GM19043 (cell line): ENCODE measurements at regions not wholly inside any gene's neighbourhood (a gene's known extent, or its start where the extent isn't known, plus 50 kb on each side); places are given as distances from the start of the nearest gene placed in this dataset.
"Not testable (repeated sequence)": the region's sequence is repeated elsewhere in the genome, so short reads cannot be mapped to it uniquely, and the experiment has no call there.

ENCODE experiments used
- ATAC-seq: cut with Tn5 transposase; IDR thresholded peaks from one replicate; pipeline ENCODE4 v1.9.1; 2021; ENCODE audit warnings: low read depth; ENCODE audit not compliant: unreplicated experiment

GRCh38 chr5:175351126-175351525 lies 92.9 kb downstream of the DRD1 start:
- no peak for ATAC-seq

- no peak for ATAC-seq
Observed at GRCh38 chr5:175347931-175348330, 96.1 kb downstream of the DRD1 start.

DNA sequence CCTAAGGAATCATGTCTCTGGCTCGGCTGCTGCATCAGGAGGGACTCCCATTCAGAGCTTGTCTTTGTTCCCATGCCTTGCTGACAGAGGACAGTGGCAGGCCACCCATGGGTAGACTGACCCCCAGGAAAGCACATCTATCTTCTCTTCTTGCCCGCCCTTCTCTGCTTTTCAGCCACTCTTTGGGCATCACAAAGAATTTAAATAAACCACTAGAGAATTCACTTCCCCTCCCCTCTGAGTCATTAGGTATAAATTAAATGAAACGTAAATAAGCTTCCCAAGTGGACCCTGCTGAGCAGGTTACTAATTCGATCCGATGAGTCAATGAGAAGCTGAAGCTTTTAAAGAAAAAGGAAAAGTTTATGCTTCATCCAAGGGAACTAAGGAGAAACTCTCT lies 97.0 kb downstream of the DRD1 start:
- ATAC-seq: no peak

- no peak for ATAC-seq
Observed at GRCh38 chr5:175344331-175345195, 99.4 kb downstream of the DRD1 start.

GRCh38 chr5:175343308-175343707 lies 100.7 kb downstream of the DRD1 start:
- no peak for ATAC-seq

DNA sequence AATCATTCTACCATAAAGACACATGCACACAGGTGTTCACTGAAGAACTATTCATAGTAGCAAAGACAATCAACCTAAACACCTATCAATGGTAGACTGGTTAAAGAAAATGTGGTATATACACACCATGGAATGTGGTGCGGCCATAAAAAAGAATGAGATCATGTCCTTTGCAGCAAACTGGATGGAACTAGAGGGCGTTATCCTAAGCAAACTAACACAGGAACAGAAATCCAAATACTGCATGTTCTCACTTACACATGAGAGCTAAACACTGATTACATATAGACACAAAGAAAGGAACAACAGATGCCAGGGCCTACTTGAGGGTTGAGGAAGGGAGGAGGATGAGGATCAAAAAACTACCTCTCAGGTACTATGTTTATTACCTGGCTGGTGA lies 103.8 kb downstream of the DRD1 start:
- no peak for ATAC-seq

GRCh38 chr5:175337680-175338079 lies 106.3 kb downstream of the DRD1 start:
- no peak for ATAC-seq

DNA sequence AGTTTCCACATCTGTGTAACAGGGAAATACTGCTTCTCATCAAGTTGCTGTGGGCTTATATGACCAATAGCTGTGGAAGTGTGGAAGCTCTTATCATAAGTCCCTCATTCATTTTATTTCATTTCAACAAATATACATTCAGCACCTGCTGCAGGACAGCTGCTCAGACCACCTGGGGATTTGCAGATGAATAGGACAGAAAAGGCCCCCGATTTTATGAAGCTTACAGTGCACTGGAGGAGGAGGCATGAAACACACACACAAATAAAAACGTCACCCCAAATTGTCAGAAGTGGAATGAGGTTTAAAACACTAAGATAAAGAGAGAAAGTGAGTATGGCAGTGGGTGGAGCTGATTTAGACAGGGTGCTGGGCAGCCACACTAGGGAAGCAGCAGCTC lies 107.2 kb downstream of the DRD1 start:
- no peak for ATAC-seq

DNA sequence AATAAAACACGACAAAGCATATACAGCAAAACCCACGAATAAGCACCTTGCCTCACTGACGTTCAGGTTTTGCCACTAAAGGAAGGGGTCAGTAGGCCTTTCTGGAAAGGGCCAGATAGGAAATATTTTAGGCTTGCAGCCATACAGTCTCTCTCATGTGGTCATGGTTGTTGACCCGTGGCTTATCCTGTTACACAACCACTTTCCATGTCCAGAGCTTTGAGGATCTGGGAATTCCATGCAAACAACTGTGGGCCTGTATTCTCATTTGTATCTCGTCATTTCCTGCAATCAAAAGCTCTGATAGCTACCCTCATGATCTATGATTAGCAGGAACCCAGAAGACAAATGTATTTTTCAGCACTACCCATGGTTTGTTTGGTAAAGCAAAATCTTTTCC lies 108.3 kb downstream of the DRD1 start:
- no peak for ATAC-seq

- not testable (repeated sequence) for ATAC-seq
Observed at GRCh38 chr5:175331173-175332036, 112.6 kb downstream of the DRD1 start.

GRCh38 chr5:175329976-175330375 lies 114.0 kb downstream of the DRD1 start:
- ATAC-seq: no peak

DNA sequence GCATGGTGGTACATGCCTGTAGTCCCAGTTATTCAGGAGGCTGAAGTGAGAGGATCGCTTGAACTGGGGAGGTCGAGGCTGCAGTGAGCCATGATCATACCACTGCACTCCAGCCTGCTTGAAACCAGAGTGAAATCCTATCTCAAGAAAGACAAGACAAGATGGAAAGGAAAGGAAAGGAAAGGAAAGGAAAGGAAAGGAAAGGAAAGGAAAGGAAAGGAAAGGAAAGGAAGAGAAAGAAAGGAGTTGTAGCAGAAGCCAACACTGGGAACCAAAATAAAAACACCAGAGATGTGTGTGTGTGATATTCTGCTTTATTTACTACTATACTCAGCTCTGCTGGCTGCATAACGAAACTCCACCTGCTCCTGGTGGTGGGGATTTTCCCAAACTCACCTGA lies 115.3 kb downstream of the DRD1 start:
- ATAC-seq: no peak

DNA sequence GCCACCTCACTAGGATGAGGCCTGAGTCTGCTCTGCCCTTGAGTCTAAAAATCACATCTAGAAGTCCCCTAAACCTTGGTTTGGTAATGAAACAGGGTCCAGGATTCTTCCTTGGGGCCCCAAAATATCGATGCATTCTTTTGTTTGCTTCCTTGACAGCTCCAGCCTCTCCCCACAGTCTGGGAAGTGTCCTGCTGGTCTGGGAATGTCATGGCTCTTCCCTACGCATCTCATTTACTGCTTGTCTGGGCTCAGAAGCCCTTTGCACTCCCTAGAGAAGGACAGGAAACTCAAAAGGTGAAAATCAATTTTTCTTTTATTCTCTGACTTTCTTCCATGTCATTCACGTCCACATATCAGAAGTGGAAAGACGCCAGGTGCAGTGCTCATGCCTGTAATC lies 115.8 kb downstream of the DRD1 start:
- ATAC-seq: no peak

DNA sequence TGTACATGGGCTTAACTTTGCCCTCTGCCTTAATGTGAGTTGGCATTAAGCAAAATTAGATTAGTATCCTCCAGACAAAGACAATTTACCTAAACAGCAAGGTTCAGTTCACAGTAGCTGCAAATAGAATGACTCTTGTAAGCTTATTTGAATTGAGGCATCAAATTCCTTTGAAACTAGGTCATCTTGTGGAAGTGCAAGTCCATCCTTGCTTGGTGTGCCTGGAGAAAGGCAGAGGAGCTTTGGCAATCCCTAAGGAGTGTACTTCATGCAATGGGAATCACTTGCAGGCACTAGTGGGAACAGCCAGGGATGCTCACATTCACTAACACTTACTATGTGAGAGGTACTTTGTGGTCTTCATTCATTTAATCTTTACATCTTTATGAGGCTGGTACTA lies 118.3 kb downstream of the DRD1 start:
- no peak for ATAC-seq

- ATAC-seq: no peak
Observed at GRCh38 chr5:175321927-175322532, 122.0 kb downstream of the DRD1 start.

DNA sequence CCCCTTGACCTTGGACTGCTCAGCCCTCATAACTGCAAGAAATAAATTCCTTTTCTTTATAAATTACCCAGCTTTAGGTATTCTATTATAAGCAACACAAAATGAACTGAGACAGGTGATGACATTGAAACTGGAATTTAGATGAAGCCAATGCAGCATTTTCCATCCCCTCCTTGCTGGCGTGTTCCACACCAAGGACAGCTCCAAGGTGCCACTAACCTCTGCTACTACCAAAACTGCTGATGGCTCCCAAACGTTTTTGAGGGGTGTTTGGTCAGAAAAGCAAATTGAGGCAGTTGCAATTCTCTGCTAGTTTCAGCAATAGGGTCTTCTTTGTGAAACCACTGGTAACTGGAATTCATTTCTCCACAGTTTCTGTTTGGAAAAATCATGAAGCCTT lies 124.8 kb downstream of the DRD1 start:
- no peak for ATAC-seq

DNA sequence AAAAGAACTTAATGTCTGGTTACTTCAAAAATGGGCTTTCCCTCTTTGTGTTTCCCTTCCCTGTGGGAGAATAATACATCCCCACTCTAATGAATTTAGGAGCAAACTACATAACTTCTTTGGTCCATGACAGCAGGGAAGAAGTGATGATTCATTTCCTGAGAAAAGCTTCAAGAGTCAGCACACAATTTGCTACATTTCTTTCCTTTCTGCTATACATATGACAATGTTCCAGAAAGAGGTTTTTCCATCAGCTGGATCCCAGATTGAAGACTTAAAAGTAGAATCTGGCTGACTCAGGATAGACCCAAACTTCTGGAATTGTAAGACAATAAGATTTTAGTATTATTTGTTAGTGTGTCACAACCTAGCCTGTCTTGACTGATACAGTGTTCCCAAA lies 126.1 kb downstream of the DRD1 start:
- no peak for ATAC-seq

DNA sequence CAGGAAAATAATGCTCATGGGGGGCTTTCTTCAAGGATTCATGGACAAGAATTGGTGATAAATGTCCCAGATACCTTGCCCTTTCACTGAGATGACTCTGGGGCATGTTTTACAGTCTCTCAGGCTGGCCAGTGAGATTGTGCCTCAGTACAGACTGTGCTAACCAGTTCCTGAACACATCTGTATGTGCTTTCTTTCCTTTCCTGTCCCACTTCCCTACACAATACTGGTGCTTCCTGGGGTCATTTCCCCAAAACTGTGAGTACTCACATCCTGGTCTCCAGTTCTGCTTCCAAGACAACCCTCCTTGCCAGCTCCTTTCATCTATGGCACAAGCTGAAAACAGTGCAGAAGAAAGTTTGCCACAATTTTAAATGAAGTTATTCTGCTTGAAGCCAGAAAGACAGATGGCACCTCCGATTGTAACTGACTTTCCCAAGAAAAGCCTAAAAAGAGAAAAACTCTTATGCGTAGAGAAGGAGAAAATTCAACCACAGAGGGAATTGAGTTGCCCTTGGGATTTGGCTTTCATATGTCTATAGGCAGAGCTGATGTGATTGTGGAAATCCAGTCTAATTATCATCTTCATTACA lies 134.7 kb downstream of the DRD1 start:
- ATAC-seq: no peak

- ATAC-seq: no peak
Observed at GRCh38 chr5:175308701-175309100, 135.3 kb downstream of the DRD1 start.

- ATAC-seq: no peak
Observed at GRCh38 chr5:175306381-175306780, 137.6 kb downstream of the DRD1 start.

GRCh38 chr5:175305251-175305650 lies 138.7 kb downstream of the DRD1 start:
- ATAC-seq: no peak
